Transverse colon (tissue), 4 donors: ENCODE measurements at regions not wholly inside any gene's neighbourhood (a gene's known extent, or its start where the extent isn't known, plus 50 kb on each side); places are given as distances from the start of the nearest gene placed in this dataset.

Source experiments
- CTCF ChIP-seq, 5 experiments: fragments of 200-600 bp in 3 of 5; fragments of 450-650 bp in 2 of 5; sonication (generic) in 3 of 5; IDR thresholded peaks; 1 replicate in 2 of 5; 2 replicates in 3 of 5; pipeline ENCODE4 v1.5.1; 2016 to 2017; ENCODE audit warnings: antibody characterized with exemption in 5 of 5, inconsistent platforms in 3 of 5, mild to moderate bottlenecking in 2 of 5, moderate library complexity in 1 of 5
- EP300 ChIP-seq: sonication (generic); formaldehyde crosslinking; IDR thresholded peaks from one replicate; pipeline ENCODE4 v1.6.1; 2017; ENCODE audit warnings: antibody characterized with exemption, low read depth
- POLR2A ChIP-seq: fragments of 450-650 bp; IDR thresholded peaks from one replicate; pipeline ENCODE4 v1.6.1; 2016; ENCODE audit warnings: antibody characterized with exemption, mild to moderate bottlenecking, moderate library complexity
- POLR2AphosphoS5 ChIP-seq, 3 donors: sonication (generic); formaldehyde crosslinking; IDR thresholded peaks; one replicate each; pipeline ENCODE4 v1.6.1; 2016; ENCODE audit warnings: antibody characterized with exemption in 3 of 3

DNA sequence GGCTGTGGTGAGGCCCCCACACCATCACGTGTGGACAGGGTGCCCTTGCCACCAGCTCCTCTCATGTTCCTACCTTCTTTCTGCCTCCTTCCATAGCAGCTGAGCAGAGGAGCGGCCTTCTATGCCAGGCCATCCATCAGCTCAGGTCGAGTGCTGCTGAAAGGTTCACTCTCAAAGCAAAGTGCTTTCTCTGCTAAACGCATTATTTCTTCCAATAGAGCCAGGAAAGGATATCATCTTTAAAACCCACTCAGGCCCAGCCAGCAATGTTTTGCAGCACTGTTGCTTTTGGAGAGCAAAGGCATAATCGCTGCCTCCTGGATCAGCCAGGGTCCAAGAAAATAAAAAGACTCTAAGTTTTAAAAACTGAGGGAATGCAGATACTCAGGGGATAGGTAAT, 54.9 kb upstream of the GPRC5B start:
- TF ChIP-seq CTCF (IDR thresholded peaks at IDR 0.05), result no peak
- no peak for TF ChIP-seq POLR2AphosphoS5 (IDR thresholded peaks at IDR 0.05)
- TF ChIP-seq EP300, result no peak
- no peak for TF ChIP-seq POLR2A
